Lung (tissue), 11 donors: ENCODE measurements at regions not wholly inside any gene's neighbourhood (a gene's known extent, or its start where the extent isn't known, plus 50 kb on each side); places are given as distances from the start of the nearest gene placed in this dataset.

Experiments
- ATAC-seq: fragments of 200-7000 bp; cut with Tn5 transposase; one replicate; pipeline ENCODE4 v1.9.1; 2020; ENCODE audit warnings: moderate number of reproducible peaks; ENCODE audit not compliant: insufficient read depth, low FRiP score
- DNase-seq, 3 donors: peaks; one replicate each; pipeline ENCODE4 v3.0.0-alpha.2; 2013 to 2017
- H3K27ac ChIP-seq, 2 donors: one replicate each; pipeline ENCODE4 v1.5.1; 2013; ENCODE audit warnings: mild to moderate bottlenecking in 2 of 2, moderate library complexity in 2 of 2, control low read depth in 1 of 2, inconsistent platforms in 1 of 2, low read depth in 1 of 2, low read length in 1 of 2
- H3K27me3 ChIP-seq, 3 donors: one replicate each; pipeline ENCODE4 v1.5.1; 2013; ENCODE audit warnings: low read length in 2 of 3; ENCODE audit not compliant: control insufficient read depth in 3 of 3, insufficient read depth in 3 of 3
- H3K36me3 ChIP-seq, 4 donors: one replicate each; pipeline ENCODE4 v1.5.1; 2013; ENCODE audit warnings: low read length in 4 of 4, mild to moderate bottlenecking in 1 of 4, moderate library complexity in 1 of 4; ENCODE audit not compliant: control insufficient read depth in 4 of 4, insufficient read depth in 4 of 4
- H3K4me1 ChIP-seq, 5 donors: one replicate each; pipeline ENCODE4 v1.5.1; 2013; ENCODE audit warnings: low read length in 5 of 5, mild to moderate bottlenecking in 2 of 5, moderate library complexity in 1 of 5; ENCODE audit not compliant: control insufficient read depth in 5 of 5, insufficient read depth in 5 of 5
- H3K4me3 ChIP-seq: one replicate; pipeline ENCODE4 v1.5.1; 2013; ENCODE audit warnings: mild to moderate bottlenecking, control low read depth, moderate library complexity
- H3K9ac ChIP-seq, 2 donors: one replicate each; pipeline ENCODE4 v1.5.1; 2013; ENCODE audit warnings: low read length in 2 of 2, control low read depth in 1 of 2; ENCODE audit not compliant: insufficient read depth in 1 of 2
- H3K9me3 ChIP-seq, 4 donors: one replicate each; pipeline ENCODE4 v1.5.1; 2013; ENCODE audit warnings: low read length in 3 of 4, mild to moderate bottlenecking in 1 of 4, moderate library complexity in 1 of 4; ENCODE audit not compliant: control insufficient read depth in 4 of 4, insufficient read depth in 3 of 4
- CTCF ChIP-seq: IDR thresholded peaks from 2 replicates; pipeline ENCODE4 v1.5.1; 2012; ENCODE audit warnings: mild to moderate bottlenecking; ENCODE audit errors: control extremely low read depth, extremely low read depth
- WGBS, 2 donors: extraction: QIAGEN DNeasy Blood & Tissue Kit; methylation state at CpG; one replicate each; pipeline ENCODE4 v1.1.7; 2013; 5-methylcytosine and 5-hydroxymethylcytosine counted together
- donor health status: control.
- donor health status: control.
- donor health status: Bipolar disorder and iron deficiency.
- donor health status: healthy.
- donor health status: DM: yes; HTN: yes; CAD: no.

- DNase-seq (peak; percentile 93 to 97 (median 96)), ATAC-seq (no peak)
- Histone ChIP-seq H3K9ac (no peak overlapping the region), H3K36me3 (no peaks in the 10 kb centered on the region), H3K27ac (no peak overlapping the region), H3K27me3 (no peaks in the 10 kb centered on the region), H3K4me3 (no peak overlapping the region), H3K4me1 (peaks cover 0 to 18% (median 5%) of the 10 kb centered on the region in 5 donors), H3K9me3 (peaks cover 0 to 3% (median under 1%) of the 10 kb centered on the region in 4 donors)
- 46 to 47% methylated on average over 8 of the region's 8 CpGs for WGBS, 2 donors
- TF ChIP-seq CTCF = no peak
Observed at GRCh38 chr16:80317599-80318037, 223.2 kb upstream of the DYNLRB2 start.

DNA sequence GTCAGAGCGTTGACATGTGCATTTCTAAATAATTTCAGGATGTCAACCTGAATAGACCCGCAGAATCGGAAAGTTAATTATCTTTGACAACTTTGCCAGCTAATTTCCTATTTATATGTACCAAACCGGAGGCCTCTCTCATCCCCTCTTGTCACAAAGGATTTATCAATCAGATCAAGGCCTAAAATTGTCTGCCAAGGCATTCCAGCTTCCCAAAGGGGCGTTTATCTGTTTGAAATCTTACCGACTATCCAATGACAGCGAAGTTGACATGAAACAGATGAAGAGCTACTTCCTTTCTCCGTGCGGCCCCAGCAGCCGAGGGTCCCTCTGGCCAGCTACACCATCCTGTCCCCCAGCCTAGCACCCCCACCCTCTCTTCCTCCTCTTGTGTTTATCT is 223.7 kb upstream of the DYNLRB2 start:
- Histone ChIP-seq H3K36me3 (no peaks in the 10 kb centered on the region), H3K9ac (no peak overlapping the region), H3K4me3 (no peak overlapping the region), H3K27ac (no peak overlapping the region), H3K4me1 (peaks cover 0 to 18% (median 5%) of the 10 kb centered on the region in 5 donors), H3K9me3 (peaks cover 0 to 3% (median under 1%) of the 10 kb centered on the region in 4 donors), H3K27me3 (no peaks in the 10 kb centered on the region)
- DNase-seq = peak in 2 of 3 donors; percentile 90 to 92
- TF ChIP-seq CTCF = no peak
- WGBS, 2 donors = 48 to 50% methylated on average over 10 of the region's 10 CpGs
- ATAC-seq = no peak

- ATAC-seq = no peak
- no peak overlapping the region for H3K27ac ChIP-seq
- H3K4me1 ChIP-seq = peaks cover 0 to 18% (median 5%) of the 10 kb centered on the region in 5 donors
- H3K4me3 ChIP-seq = no peak overlapping the region
- H3K27me3 ChIP-seq = no peaks in the 10 kb centered on the region
- WGBS, 2 donors = 55 to 68% methylated on average over 4 of the region's 4 CpGs
- DNase-seq = peak in 2 of 3 donors; percentile 19 to 40
- H3K9me3 ChIP-seq = no peaks in the 10 kb centered on the region
- no peaks in the 10 kb centered on the region for H3K36me3 ChIP-seq
- no peak for TF ChIP-seq CTCF
- H3K9ac ChIP-seq = no peak overlapping the region
Observed at GRCh38 chr16:80314042-80314441, 226.8 kb upstream of the DYNLRB2 start.

- WGBS, 2 donors = 86 to 93% methylated on average over 3 of the region's 3 CpGs
- H3K4me1 ChIP-seq = peaks cover 0 to 6% (median 2%) of the 10 kb centered on the region in 5 donors
- no peaks in the 10 kb centered on the region for H3K36me3 ChIP-seq
- H3K27ac ChIP-seq = no peak overlapping the region
- no peak overlapping the region for H3K4me3 ChIP-seq
- ATAC-seq = no peak
- H3K9ac ChIP-seq = no peak overlapping the region
- no peak for DNase-seq
- no peak for TF ChIP-seq CTCF
- H3K27me3 ChIP-seq = no peaks in the 10 kb centered on the region
- peaks cover 0 to 3% (median 0%) of the 10 kb centered on the region in 4 donors for H3K9me3 ChIP-seq
Observed at GRCh38 chr16:80309178-80309577, 231.6 kb upstream of the DYNLRB2 start.
